DND-41 (cell line): ENCODE measurements at regions not wholly inside any gene's neighbourhood (a gene's known extent, or its start where the extent isn't known, plus 50 kb on each side); places are given as distances from the start of the nearest gene placed in this dataset.

Experiments
- ATAC-seq: fragments of 200-7000 bp; cut with Tn5 transposase; 3 replicates; pipeline ENCODE4 v1.9.1; 2021; ENCODE audit warnings: low read depth; ENCODE audit not compliant: insufficient read depth
- DNase-seq: peaks from one replicate; pipeline ENCODE4 v3.0.0-alpha.2; 2020
- H2AFZ ChIP-seq: 2 replicates; pipeline ENCODE4 v1.6.0; 2012; ENCODE audit warnings: low read depth, low read length
- H3K27ac ChIP-seq: 2 replicates; pipeline ENCODE4 v1.5.1; 2012; ENCODE audit warnings: low read length, inconsistent platforms
- H3K27me3 ChIP-seq: fragments of 200-600 bp; sonication (generic); 2 replicates; pipeline ENCODE4 v1.6.0; 2012; ENCODE audit warnings: low read length, mild to moderate bottlenecking, inconsistent platforms; ENCODE audit not compliant: insufficient read depth, poor library complexity
- H3K36me3 ChIP-seq: 2 replicates; pipeline ENCODE4 v1.5.1; 2012; ENCODE audit warnings: low read length, inconsistent platforms; ENCODE audit not compliant: insufficient read depth
- H3K4me1 ChIP-seq: 2 replicates; pipeline ENCODE4 v1.5.1; 2012; ENCODE audit warnings: mild to moderate bottlenecking, low read length; ENCODE audit not compliant: insufficient read depth
- H3K4me2 ChIP-seq: 2 replicates; pipeline ENCODE4 v1.6.0; 2012; ENCODE audit warnings: mild to moderate bottlenecking, moderate library complexity, low read length, inconsistent platforms; ENCODE audit not compliant: insufficient read depth
- H3K4me3 ChIP-seq, 2 experiments: fragments of 200-600 bp in 1 of 2; shearing (Covaris generic) in 1 of 2; 2 replicates each; pipeline ENCODE4 v1.5.1; 2012 to 2016; ENCODE audit warnings: inconsistent platforms in 2 of 2, low read length in 2 of 2, mild to moderate bottlenecking in 2 of 2, low read depth in 1 of 2, moderate library complexity in 1 of 2
- H3K79me2 ChIP-seq: 2 replicates; pipeline ENCODE4 v1.6.0; 2012; ENCODE audit warnings: low read length, inconsistent platforms; ENCODE audit not compliant: insufficient read depth
- H3K9ac ChIP-seq: 2 replicates; pipeline ENCODE4 v1.6.0; 2012; ENCODE audit warnings: low read depth, mild to moderate bottlenecking, inconsistent platforms, low read length, moderate library complexity
- H3K9me3 ChIP-seq: 2 replicates; pipeline ENCODE4 v1.5.1; 2012; ENCODE audit warnings: low read length, moderate library complexity, mild to moderate bottlenecking, inconsistent platforms; ENCODE audit not compliant: insufficient read depth, severe bottlenecking
- H4K20me1 ChIP-seq: 2 replicates; pipeline ENCODE4 v1.6.0; 2012; ENCODE audit warnings: low read length; ENCODE audit not compliant: insufficient read depth
- CTCF ChIP-seq: IDR thresholded peaks from 2 replicates; pipeline ENCODE4 v1.5.1; 2012; ENCODE audit warnings: borderline replicate concordance, low read length, moderate library complexity, mild to moderate bottlenecking; ENCODE audit not compliant: poor library complexity, severe bottlenecking; ENCODE audit errors: extremely low read depth
- EZH2 ChIP-seq: IDR thresholded peaks from 3 replicates; pipeline ENCODE4 v1.6.1; 2012; ENCODE audit warnings: borderline replicate concordance, low read depth, mild to moderate bottlenecking, moderate library complexity, low read length, inconsistent platforms; ENCODE audit not compliant: severe bottlenecking

DNA sequence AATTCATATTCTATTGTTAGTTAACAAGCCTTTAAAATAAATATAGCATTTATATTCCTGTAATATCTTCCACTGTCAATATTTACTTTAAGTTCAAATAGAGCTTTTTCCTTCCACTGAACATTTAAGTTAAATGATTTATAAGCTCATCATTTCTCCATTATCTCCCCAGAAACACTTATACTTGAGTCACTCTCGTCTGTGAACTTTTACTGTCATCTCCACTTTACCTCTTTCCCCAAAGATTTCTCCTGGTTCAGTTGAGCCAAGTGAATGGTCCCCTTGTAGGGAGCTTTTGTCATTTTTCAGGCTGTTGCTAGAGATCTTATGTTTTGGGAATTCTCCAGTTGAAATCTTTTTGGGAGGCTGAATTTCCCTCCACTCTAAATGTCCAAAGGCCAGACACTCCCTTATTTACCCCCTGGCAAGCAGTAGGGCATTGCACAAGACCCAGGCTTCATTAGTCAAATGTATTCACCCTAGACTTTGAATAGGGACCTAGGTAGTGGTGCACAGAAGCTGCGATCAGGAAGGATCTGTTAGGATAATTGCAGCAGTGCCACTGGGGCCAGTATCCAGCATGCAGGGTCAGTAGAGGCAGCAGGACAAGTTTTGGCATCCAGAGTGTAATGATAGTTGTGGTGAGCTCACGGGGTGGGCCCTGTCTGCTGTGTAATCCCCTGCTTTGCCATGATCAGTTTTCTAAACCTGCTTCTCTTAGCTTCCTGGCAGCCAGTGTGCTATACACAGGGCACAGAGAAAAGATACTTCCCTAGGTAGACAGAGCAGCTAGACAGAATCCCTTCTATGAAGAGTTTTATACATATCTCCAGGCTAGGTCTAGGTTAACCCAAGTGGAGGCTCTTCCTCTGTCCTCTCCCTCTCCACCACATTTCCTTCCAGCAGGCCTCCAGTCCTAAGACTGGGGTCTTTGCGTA is 356.5 kb upstream of the SLCO3A1 start:
- ATAC-seq: peak; percentile 44; the same call in 1 of the 3 replicates
- Histone ChIP-seq H3K27me3 (no peaks in the 10 kb centered on the region), H2AFZ (no peak overlapping the region), H3K79me2 (no peaks in the 10 kb centered on the region), H3K4me2 (no peak overlapping the region), H3K9me3 (no peaks in the 10 kb centered on the region), H4K20me1 (no peaks in the 10 kb centered on the region), H3K36me3 (no peaks in the 10 kb centered on the region), H3K27ac (no peak overlapping the region), H3K4me3 (no peak overlapping the region), H3K9ac (no peak overlapping the region), H3K4me1 (no peaks in the 10 kb centered on the region)
- DNase-seq: no peak
- TF ChIP-seq CTCF (no peak), EZH2 (no peak)

- TF ChIP-seq EZH2 (no peak), CTCF (no peak)
- H3K27me3 ChIP-seq: no peaks in the 10 kb centered on the region
- no peaks in the 10 kb centered on the region for H3K79me2 ChIP-seq
- H4K20me1 ChIP-seq: no peaks in the 10 kb centered on the region
- H3K4me2 ChIP-seq: no peak overlapping the region
- no peak overlapping the region for H3K4me3 ChIP-seq
- H3K36me3 ChIP-seq: no peaks in the 10 kb centered on the region
- no peaks in the 10 kb centered on the region for H3K9me3 ChIP-seq
- DNase-seq: no peak
- no peaks in the 10 kb centered on the region for H3K4me1 ChIP-seq
- no peak overlapping the region for H3K27ac ChIP-seq
- no peak for ATAC-seq
- no peak overlapping the region for H3K9ac ChIP-seq
- no peak overlapping the region for H2AFZ ChIP-seq
Observed at GRCh38 chr15:91498046-91498748, 355.3 kb upstream of the SLCO3A1 start.

GRCh38 chr15:91498749-91499062 is 354.8 kb upstream of the SLCO3A1 start:
- no peak overlapping the region for H3K27ac ChIP-seq
- H3K36me3 ChIP-seq: no peaks in the 10 kb centered on the region
- no peaks in the 10 kb centered on the region for H3K4me1 ChIP-seq
- no peak overlapping the region for H3K9ac ChIP-seq
- H3K27me3 ChIP-seq: no peaks in the 10 kb centered on the region
- H2AFZ ChIP-seq: no peak overlapping the region
- H4K20me1 ChIP-seq: no peaks in the 10 kb centered on the region
- H3K79me2 ChIP-seq: no peaks in the 10 kb centered on the region
- TF ChIP-seq EZH2: no peak
- no peak for TF ChIP-seq CTCF
- no peak overlapping the region for H3K4me2 ChIP-seq
- DNase-seq: no peak
- no peak for ATAC-seq
- no peak overlapping the region for H3K4me3 ChIP-seq
- H3K9me3 ChIP-seq: no peaks in the 10 kb centered on the region
